SK-N-SH (cell line): ENCODE measurements at regions not wholly inside any gene's neighbourhood (a gene's known extent, or its start where the extent isn't known, plus 50 kb on each side); places are given as distances from the start of the nearest gene placed in this dataset.

Experiments
- CTCF ChIA-PET: fragments of 300-600, 350-600 bp; formaldehyde crosslinking; extraction: SDS; loops from one replicate; lab custom pipeline; 2021; lab: Yijun Ruan, JAX
- POLR2A ChIA-PET: fragments of 350-600 bp; sonication (Branson Sonifier 250); formaldehyde crosslinking; extraction: SDS; loops from one replicate; lab custom pipeline; 2020; ENCODE audit warnings: antibody characterized with exemption, inconsistent platforms; lab: Yijun Ruan, JAX
- DNase-seq: peaks from one replicate; pipeline ENCODE4 v3.0.0; 2012
- H2AFZ ChIP-seq: fragments of 200-600 bp; sonication (generic); 2 replicates; pipeline ENCODE4 v1.8.1; 2016; ENCODE audit warnings: antibody characterized with exemption, mild to moderate bottlenecking, low read depth
- H3F3A ChIP-seq: fragments of 200-600 bp; sonication (generic); replicated peaks from 2 replicates; pipeline ENCODE3; 2016; ENCODE audit warnings: antibody characterized with exemption, mild to moderate bottlenecking; ENCODE audit not compliant: insufficient read depth
- H3K27ac ChIP-seq, 2 experiments: fragments of 200-500 bp in 1 of 2; fragments of 200-600 bp in 1 of 2; sonication (Bioruptor generic) in 1 of 2; sonication (generic), shearing (Covaris generic) in 1 of 2; 2 replicates each; pipeline versions ENCODE4 v1.5.1 to v1.6.1; 2014 to 2016; ENCODE audit warnings: low read depth in 2 of 2, inconsistent platforms in 1 of 2, low read length in 1 of 2, mild to moderate bottlenecking in 1 of 2, mixed read lengths in 1 of 2
- H3K27me3 ChIP-seq: fragments of 200-600 bp; sonication (generic), shearing (Covaris generic); 2 replicates; pipeline ENCODE4 v1.6.1; 2016; ENCODE audit warnings: mixed run types; ENCODE audit not compliant: insufficient read depth
- H3K36me3 ChIP-seq, 2 experiments: fragments of 200-500 bp in 1 of 2; fragments of 200-600 bp in 1 of 2; sonication (Bioruptor generic) in 1 of 2; sonication (generic) in 1 of 2; replicated peaks in 1 of 2; 2 replicates each; pipeline versions ENCODE3 to v1.5.1; 2014 to 2016; ENCODE audit warnings: low read length in 1 of 2, mild to moderate bottlenecking in 1 of 2; ENCODE audit not compliant: insufficient read depth in 2 of 2, control insufficient read depth in 1 of 2
- H3K4me1 ChIP-seq, 2 experiments: fragments of 200-500 bp in 1 of 2; fragments of 200-600 bp in 1 of 2; sonication (Bioruptor generic) in 1 of 2; sonication (generic), shearing (Covaris generic) in 1 of 2; 2 replicates each; pipeline versions ENCODE4 v1.5.1 to v1.6.1; 2014 to 2016; ENCODE audit warnings: low read depth in 1 of 2, low read length in 1 of 2, mixed run types in 1 of 2; ENCODE audit not compliant: insufficient read depth in 2 of 2, control insufficient read depth in 1 of 2
- H3K4me2 ChIP-seq: fragments of 200-600 bp; sonication (generic), shearing (Covaris generic); 2 replicates; pipeline ENCODE4 v1.6.1; 2017; ENCODE audit warnings: mixed run types
- H3K4me3 ChIP-seq, 2 experiments: fragments of 200-500 bp in 1 of 2; fragments of 200-600 bp in 1 of 2; sonication (Bioruptor generic) in 1 of 2; sonication (generic), shearing (Covaris generic) in 1 of 2; 2 replicates each; pipeline versions ENCODE4 v1.5.1 to v1.8.1; 2014 to 2016; ENCODE audit warnings: low read depth in 2 of 2, inconsistent platforms in 1 of 2, low read length in 1 of 2, mild to moderate bottlenecking in 1 of 2, mixed read lengths in 1 of 2, moderate library complexity in 1 of 2
- H3K79me2 ChIP-seq: fragments of 200-600 bp; sonication (generic); 2 replicates; pipeline ENCODE4 v1.8.1; 2017; ENCODE audit warnings: mild to moderate bottlenecking; ENCODE audit not compliant: insufficient read depth
- H3K9ac ChIP-seq: fragments of 200-600 bp; sonication (generic); 2 replicates; pipeline ENCODE4 v1.6.1; 2017; ENCODE audit warnings: mixed run types
- H3K9me2 ChIP-seq: fragments of 200-600 bp; sonication (generic); 2 replicates; pipeline ENCODE4 v1.6.1; 2017; ENCODE audit warnings: mixed run types
- H3K9me3 ChIP-seq: fragments of 200-600 bp; sonication (generic); 2 replicates; pipeline ENCODE4 v1.6.1; 2017; ENCODE audit warnings: mixed run types, mild to moderate bottlenecking, moderate library complexity
- H4K20me1 ChIP-seq: fragments of 200-600 bp; sonication (generic); 2 replicates; pipeline ENCODE4 v1.6.1; 2017; ENCODE audit warnings: mild to moderate bottlenecking, mixed run types; ENCODE audit not compliant: insufficient read depth
- EP300 ChIP-seq, 2 experiments: IDR thresholded peaks; 2 replicates each; pipeline versions ENCODE4 v1.4.0 to v1.6.1; 2012; ENCODE audit warnings: borderline replicate concordance in 1 of 2, low read depth in 1 of 2, low read length in 1 of 2
- MXI1 ChIP-seq: IDR thresholded peaks from 2 replicates; pipeline ENCODE4 v1.6.1; 2012; ENCODE audit warnings: mild to moderate bottlenecking, low read depth, low read length, improper control_type of control experiment
- NFIC ChIP-seq: IDR thresholded peaks from 2 replicates; pipeline ENCODE4 v1.4.0; 2012; ENCODE audit warnings: borderline replicate concordance
- RCOR1 ChIP-seq: fragments of 150-350 bp; IDR thresholded peaks from 2 replicates; pipeline ENCODE4 v1.6.1; 2017; ENCODE audit warnings: antibody characterized with exemption, low read length
- RXRA ChIP-seq: IDR thresholded peaks from 2 replicates; pipeline ENCODE4 v1.4.0; 2012; ENCODE audit warnings: low read depth, mild to moderate bottlenecking, borderline replicate concordance
- SIN3A ChIP-seq: IDR thresholded peaks from 2 replicates; pipeline ENCODE4 v1.6.1; 2012; ENCODE audit warnings: low read depth, mild to moderate bottlenecking, low read length, moderate library complexity, borderline replicate concordance
- SMC3 ChIP-seq: IDR thresholded peaks from 2 replicates; pipeline ENCODE4 v1.6.1; 2012; ENCODE audit warnings: low read depth, low read length, improper control_type of control experiment
- TCF12 ChIP-seq: IDR thresholded peaks from 2 replicates; pipeline ENCODE4 v1.4.0; 2012
- TEAD4 ChIP-seq: IDR thresholded peaks from 2 replicates; pipeline ENCODE4 v1.4.0; 2012; ENCODE audit warnings: mild to moderate bottlenecking, borderline replicate concordance; ENCODE audit not compliant: insufficient read depth
- YY1 ChIP-seq: IDR thresholded peaks from 2 replicates; pipeline ENCODE4 v1.4.0; 2012; ENCODE audit warnings: low read depth, mild to moderate bottlenecking
- WGBS: methylation state at CpG from one replicate; pipeline ENCODE4 v1.1.6; 2017; ENCODE audit warnings: low lambda C conversion rate; 5-methylcytosine and 5-hydroxymethylcytosine counted together
- TF ChIP-seq, protein P1 (sequence below): IDR thresholded peaks from 2 replicates; pipeline ENCODE4 v1.4.0; 2012; ENCODE audit warnings: low read depth
- TF ChIP-seq, protein P2 (sequence below): IDR thresholded peaks from 2 replicates; pipeline ENCODE4 v1.6.1; 2012; ENCODE audit warnings: mild to moderate bottlenecking, low read depth, low read length, moderate library complexity
- TF ChIP-seq, protein P3 (sequence below): IDR thresholded peaks from 2 replicates; pipeline ENCODE4 v1.4.0; 2012; ENCODE audit warnings: low read depth, borderline replicate concordance
- TF ChIP-seq, protein P4 (sequence below): fragments of 200-600 bp; sonication (generic); IDR thresholded peaks from 2 replicates; pipeline ENCODE4 v1.6.1; 2017; ENCODE audit warnings: antibody characterized with exemption, mild to moderate bottlenecking, moderate library complexity
- TF ChIP-seq, protein P5 (sequence below): fragments of 150-350 bp; IDR thresholded peaks from 2 replicates; pipeline ENCODE4 v1.6.1; 2017; ENCODE audit warnings: antibody characterized with exemption, low read length, low read depth, borderline replicate concordance

DNA sequence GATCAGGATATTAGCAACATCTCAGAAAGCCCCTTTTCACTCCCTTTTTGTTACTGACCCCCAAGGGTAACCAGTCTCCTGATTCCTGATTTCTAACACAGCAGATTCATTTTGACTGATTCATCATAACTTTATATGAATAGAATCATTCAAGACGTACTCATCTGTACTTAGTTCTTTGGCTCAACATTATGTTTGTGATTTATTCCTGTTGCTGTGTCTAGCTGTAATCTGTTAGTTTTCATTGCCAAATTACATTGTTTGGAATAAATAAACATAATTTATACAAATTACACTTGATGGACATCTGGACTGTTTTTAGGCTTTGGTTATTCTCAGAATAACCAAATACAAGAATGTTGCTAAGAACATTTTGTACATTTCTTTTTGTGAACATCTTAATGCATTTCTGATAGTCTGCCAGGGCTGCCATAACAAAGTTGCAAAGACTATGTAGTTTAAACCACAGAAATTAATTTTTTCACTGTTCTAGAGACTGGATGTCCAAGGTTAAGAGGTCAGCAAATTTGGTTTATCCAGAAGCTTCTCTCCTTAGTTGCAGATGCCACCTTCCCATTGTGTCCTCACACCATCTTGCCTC is 62.8 kb upstream of the EDNRB start:
- Histone ChIP-seq H3K9ac (peak overlapping the region; percentile 1; the same call in 1 of the 2 replicates), H3K27me3 (no peaks in the 10 kb centered on the region), H3K27ac (peak overlapping the region in 1 of 2 experiments; percentile 66; a peak in 3 of 4 replicates), H3K4me2 (0 out of 2 replicates have a peak overlapping the region, but pooled peaks have one; percentile 6), H2AFZ (peak overlapping the region; percentile 83), H3F3A (no peaks in the 10 kb centered on the region), H3K9me2 (no peaks in the 10 kb centered on the region), H3K4me3 (no peak overlapping the region), H3K36me3 (no peaks in the 10 kb centered on the region), H3K4me1 (peaks cover 0 to 13% of the 10 kb centered on the region in 2 experiments; a peak in 2 of 4 replicates), H3K79me2 (no peaks in the 10 kb centered on the region), H4K20me1 (no peaks in the 10 kb centered on the region), H3K9me3 (no peaks in the 10 kb centered on the region)
- ChIA-PET POLR2A (no interaction called here), CTCF (no interaction called here)
- TF ChIP-seq, protein P1, sequence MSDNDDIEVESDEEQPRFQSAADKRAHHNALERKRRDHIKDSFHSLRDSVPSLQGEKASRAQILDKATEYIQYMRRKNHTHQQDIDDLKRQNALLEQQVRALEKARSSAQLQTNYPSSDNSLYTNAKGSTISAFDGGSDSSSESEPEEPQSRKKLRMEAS, result no peak
- TF ChIP-seq, protein P2, sequence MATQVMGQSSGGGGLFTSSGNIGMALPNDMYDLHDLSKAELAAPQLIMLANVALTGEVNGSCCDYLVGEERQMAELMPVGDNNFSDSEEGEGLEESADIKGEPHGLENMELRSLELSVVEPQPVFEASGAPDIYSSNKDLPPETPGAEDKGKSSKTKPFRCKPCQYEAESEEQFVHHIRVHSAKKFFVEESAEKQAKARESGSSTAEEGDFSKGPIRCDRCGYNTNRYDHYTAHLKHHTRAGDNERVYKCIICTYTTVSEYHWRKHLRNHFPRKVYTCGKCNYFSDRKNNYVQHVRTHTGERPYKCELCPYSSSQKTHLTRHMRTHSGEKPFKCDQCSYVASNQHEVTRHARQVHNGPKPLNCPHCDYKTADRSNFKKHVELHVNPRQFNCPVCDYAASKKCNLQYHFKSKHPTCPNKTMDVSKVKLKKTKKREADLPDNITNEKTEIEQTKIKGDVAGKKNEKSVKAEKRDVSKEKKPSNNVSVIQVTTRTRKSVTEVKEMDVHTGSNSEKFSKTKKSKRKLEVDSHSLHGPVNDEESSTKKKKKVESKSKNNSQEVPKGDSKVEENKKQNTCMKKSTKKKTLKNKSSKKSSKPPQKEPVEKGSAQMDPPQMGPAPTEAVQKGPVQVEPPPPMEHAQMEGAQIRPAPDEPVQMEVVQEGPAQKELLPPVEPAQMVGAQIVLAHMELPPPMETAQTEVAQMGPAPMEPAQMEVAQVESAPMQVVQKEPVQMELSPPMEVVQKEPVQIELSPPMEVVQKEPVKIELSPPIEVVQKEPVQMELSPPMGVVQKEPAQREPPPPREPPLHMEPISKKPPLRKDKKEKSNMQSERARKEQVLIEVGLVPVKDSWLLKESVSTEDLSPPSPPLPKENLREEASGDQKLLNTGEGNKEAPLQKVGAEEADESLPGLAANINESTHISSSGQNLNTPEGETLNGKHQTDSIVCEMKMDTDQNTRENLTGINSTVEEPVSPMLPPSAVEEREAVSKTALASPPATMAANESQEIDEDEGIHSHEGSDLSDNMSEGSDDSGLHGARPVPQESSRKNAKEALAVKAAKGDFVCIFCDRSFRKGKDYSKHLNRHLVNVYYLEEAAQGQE, result no peak
- TF ChIP-seq MXI1 (no peak), TEAD4 (no peak), RCOR1 (no peak), SIN3A (no peak), SMC3 (no peak), RXRA (no peak), TCF12 (no peak), NFIC (no peak), EP300 (IDR thresholded peaks at IDR 0.05; ENCODE audit: borderline replicate concordance in 1 of 2, low read depth in 1 of 2, low read length in 1 of 2) (no peak), YY1 (no peak)
- TF ChIP-seq, protein P3, sequence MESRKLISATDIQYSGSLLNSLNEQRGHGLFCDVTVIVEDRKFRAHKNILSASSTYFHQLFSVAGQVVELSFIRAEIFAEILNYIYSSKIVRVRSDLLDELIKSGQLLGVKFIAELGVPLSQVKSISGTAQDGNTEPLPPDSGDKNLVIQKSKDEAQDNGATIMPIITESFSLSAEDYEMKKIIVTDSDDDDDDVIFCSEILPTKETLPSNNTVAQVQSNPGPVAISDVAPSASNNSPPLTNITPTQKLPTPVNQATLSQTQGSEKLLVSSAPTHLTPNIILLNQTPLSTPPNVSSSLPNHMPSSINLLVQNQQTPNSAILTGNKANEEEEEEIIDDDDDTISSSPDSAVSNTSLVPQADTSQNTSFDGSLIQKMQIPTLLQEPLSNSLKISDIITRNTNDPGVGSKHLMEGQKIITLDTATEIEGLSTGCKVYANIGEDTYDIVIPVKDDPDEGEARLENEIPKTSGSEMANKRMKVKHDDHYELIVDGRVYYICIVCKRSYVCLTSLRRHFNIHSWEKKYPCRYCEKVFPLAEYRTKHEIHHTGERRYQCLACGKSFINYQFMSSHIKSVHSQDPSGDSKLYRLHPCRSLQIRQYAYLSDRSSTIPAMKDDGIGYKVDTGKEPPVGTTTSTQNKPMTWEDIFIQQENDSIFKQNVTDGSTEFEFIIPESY, result no peak
- TF ChIP-seq, protein P4, sequence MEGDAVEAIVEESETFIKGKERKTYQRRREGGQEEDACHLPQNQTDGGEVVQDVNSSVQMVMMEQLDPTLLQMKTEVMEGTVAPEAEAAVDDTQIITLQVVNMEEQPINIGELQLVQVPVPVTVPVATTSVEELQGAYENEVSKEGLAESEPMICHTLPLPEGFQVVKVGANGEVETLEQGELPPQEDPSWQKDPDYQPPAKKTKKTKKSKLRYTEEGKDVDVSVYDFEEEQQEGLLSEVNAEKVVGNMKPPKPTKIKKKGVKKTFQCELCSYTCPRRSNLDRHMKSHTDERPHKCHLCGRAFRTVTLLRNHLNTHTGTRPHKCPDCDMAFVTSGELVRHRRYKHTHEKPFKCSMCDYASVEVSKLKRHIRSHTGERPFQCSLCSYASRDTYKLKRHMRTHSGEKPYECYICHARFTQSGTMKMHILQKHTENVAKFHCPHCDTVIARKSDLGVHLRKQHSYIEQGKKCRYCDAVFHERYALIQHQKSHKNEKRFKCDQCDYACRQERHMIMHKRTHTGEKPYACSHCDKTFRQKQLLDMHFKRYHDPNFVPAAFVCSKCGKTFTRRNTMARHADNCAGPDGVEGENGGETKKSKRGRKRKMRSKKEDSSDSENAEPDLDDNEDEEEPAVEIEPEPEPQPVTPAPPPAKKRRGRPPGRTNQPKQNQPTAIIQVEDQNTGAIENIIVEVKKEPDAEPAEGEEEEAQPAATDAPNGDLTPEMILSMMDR, result no peak
- TF ChIP-seq, protein P5, sequence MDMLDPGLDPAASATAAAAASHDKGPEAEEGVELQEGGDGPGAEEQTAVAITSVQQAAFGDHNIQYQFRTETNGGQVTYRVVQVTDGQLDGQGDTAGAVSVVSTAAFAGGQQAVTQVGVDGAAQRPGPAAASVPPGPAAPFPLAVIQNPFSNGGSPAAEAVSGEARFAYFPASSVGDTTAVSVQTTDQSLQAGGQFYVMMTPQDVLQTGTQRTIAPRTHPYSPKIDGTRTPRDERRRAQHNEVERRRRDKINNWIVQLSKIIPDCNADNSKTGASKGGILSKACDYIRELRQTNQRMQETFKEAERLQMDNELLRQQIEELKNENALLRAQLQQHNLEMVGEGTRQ, result no peak
- WGBS, result 3% methylated on average over 1 of the region's 1 CpG
- no peak for DNase-seq
